Right lobe of liver (tissue), 4 donors: ENCODE measurements at regions not wholly inside any gene's neighbourhood (a gene's known extent, or its start where the extent isn't known, plus 50 kb on each side); places are given as distances from the start of the nearest gene placed in this dataset.

Experiments used
- POLR2A ChIP-seq: fragments of 450-650 bp; IDR thresholded peaks from one replicate; pipeline ENCODE4 v1.6.1; 2017; ENCODE audit warnings: antibody characterized with exemption, mild to moderate bottlenecking
- TF ChIP-seq, protein P1 (sequence below), 4 donors: fragments of 200-600 bp in 3 of 4; fragments of 450-650 bp in 1 of 4; IDR thresholded peaks; one replicate each; pipeline versions ENCODE4 v1.5.1 to v1.8.0; 2016 to 2022; ENCODE audit warnings: antibody characterized with exemption in 4 of 4, mild to moderate bottlenecking in 2 of 4
- donor health status: DM: no; HTN: no; CAD: no.
- donor health status: DM: no; HTN: no; CAD: no.
- donor health status: DM: no; HTN: yes; CAD: no.

DNA sequence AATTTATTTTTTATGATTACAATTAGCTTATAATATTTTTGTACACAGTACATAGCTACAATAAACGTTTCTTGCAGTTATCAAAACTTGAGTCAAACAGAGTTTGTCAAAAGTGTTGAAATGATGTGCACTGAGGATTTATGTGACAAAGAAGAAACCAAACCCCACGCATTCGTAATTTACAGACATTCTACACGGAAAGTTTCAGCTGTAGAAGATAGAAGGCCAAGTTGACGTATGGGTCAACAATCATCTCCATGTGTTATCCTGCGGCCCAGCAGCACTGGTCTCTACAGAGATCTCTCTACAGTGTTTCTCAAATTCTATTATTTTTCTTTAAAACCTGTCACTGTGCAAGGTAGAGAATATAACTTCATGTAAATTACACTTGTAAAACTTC is 1507.6 kb downstream of the PCDH9 start:
- TF ChIP-seq, protein P1, sequence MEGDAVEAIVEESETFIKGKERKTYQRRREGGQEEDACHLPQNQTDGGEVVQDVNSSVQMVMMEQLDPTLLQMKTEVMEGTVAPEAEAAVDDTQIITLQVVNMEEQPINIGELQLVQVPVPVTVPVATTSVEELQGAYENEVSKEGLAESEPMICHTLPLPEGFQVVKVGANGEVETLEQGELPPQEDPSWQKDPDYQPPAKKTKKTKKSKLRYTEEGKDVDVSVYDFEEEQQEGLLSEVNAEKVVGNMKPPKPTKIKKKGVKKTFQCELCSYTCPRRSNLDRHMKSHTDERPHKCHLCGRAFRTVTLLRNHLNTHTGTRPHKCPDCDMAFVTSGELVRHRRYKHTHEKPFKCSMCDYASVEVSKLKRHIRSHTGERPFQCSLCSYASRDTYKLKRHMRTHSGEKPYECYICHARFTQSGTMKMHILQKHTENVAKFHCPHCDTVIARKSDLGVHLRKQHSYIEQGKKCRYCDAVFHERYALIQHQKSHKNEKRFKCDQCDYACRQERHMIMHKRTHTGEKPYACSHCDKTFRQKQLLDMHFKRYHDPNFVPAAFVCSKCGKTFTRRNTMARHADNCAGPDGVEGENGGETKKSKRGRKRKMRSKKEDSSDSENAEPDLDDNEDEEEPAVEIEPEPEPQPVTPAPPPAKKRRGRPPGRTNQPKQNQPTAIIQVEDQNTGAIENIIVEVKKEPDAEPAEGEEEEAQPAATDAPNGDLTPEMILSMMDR (IDR thresholded peaks at IDR 0.05) = no peak
- no peak for TF ChIP-seq POLR2A
